ENCODE measurements at regions not wholly inside any gene's neighbourhood (a gene's known extent, or its start where the extent isn't known, plus 50 kb on each side); places are given as distances from the start of the nearest gene placed in this dataset.

DNA sequence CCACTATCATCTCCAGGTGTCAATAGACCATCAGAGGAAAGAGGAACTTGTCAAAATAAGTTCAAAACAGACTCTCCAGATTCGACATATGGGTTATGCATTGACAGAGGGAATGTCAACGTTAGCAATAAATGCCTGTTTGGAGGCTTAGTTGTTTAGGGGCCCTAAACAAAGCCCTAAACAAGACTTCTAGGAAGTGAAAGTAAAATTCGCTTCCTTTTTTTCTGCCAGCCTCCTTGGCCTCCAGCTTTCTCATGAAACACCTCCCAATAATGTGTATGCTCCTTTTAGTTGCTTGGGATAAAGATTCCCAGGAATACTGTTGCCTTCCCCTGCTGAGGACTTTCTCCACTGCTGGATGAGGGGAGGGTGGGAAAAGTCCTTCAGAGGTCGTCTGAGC is 70.9 kb upstream of the ARNT2 start:
- no peak for TF ChIP-seq POLR2A (IDR thresholded peaks at IDR 0.05)
- TF ChIP-seq, protein P1, sequence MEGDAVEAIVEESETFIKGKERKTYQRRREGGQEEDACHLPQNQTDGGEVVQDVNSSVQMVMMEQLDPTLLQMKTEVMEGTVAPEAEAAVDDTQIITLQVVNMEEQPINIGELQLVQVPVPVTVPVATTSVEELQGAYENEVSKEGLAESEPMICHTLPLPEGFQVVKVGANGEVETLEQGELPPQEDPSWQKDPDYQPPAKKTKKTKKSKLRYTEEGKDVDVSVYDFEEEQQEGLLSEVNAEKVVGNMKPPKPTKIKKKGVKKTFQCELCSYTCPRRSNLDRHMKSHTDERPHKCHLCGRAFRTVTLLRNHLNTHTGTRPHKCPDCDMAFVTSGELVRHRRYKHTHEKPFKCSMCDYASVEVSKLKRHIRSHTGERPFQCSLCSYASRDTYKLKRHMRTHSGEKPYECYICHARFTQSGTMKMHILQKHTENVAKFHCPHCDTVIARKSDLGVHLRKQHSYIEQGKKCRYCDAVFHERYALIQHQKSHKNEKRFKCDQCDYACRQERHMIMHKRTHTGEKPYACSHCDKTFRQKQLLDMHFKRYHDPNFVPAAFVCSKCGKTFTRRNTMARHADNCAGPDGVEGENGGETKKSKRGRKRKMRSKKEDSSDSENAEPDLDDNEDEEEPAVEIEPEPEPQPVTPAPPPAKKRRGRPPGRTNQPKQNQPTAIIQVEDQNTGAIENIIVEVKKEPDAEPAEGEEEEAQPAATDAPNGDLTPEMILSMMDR (IDR thresholded peaks at IDR 0.05): no peak
- ATAC-seq (no peak), DNase-seq (no peak)
- intact Hi-C loops (cut with DNase I): no loop called here
- Histone ChIP-seq H3K27me3 (no peaks in the 10 kb centered on the region), H3K4me1 (no peaks in the 10 kb centered on the region), H3K27ac (no peak overlapping the region), H3K4me3 (no peak overlapping the region), H3K36me3 (no peaks in the 10 kb centered on the region), H3K9me3 (peaks cover 0 to 10% (median 0%) of the 10 kb centered on the region in 12 donors)
- WGBS, 4 donors: 63 to 76% (median 72%) methylated on average over 4 of the region's 4 CpGs

DNA sequence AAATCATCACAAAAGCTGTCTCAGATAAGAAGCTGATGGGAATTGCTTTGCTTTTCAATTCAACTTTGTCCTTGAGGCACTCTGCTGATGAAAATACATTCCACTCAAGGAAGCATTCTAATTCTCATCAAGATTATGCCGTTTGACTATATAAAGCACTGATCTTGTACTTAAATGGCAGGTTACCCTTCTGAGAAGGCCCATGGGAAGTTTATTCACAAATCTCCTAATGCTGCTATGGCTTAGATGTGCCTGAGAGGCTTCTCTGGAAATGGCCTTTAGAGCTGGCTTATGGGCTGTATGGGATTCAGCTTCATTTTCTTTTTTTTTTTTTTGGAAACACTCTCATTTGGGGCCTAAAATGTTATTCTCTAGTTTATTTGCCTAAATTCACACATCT is 69.7 kb upstream of the ARNT2 start:
- Histone ChIP-seq H3K27ac (no peak overlapping the region), H3K9me3 (peaks cover 0 to 10% (median 0%) of the 10 kb centered on the region in 12 donors), H3K4me1 (no peaks in the 10 kb centered on the region), H3K36me3 (no peaks in the 10 kb centered on the region), H3K4me3 (no peak overlapping the region), H3K27me3 (no peaks in the 10 kb centered on the region)
- no peak for ATAC-seq
- 33 to 47% (median 43%) methylated on average over 1 of the region's 1 CpG for WGBS, 4 donors
- DNase-seq: no peak
- no peak for TF ChIP-seq POLR2A (IDR thresholded peaks at IDR 0.05)
- TF ChIP-seq, protein P1 (IDR thresholded peaks at IDR 0.05): no peak
- intact Hi-C loops (cut with DNase I): no loop called here

DNA sequence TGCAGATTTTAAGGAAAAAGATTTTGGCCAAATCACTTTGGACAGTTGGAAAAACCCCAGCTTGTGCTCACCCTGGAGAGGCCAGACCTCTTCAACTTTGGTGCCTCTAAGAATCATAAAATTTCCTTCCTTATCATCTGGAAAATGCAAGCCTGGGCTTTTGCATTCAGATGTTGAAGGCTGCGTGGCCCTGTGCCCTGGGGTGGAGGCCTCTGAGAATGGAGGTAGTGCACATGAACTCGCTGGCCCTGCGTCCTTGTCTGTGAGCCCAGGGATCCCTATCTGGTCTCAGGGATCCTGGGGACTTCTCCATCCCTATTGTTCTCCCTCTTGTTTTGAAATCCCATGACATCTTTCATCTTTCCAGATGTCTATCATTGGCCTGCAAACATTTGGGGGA is 64.6 kb upstream of the ARNT2 start:
- Histone ChIP-seq H3K4me3 (no peak overlapping the region), H3K27ac (no peak overlapping the region), H3K9me3 (no peaks in the 10 kb centered on the region), H3K27me3 (no peaks in the 10 kb centered on the region), H3K4me1 (peaks cover 0 to 17% (median 2%) of the 10 kb centered on the region in 12 donors), H3K36me3 (no peaks in the 10 kb centered on the region)
- no peak for TF ChIP-seq POLR2A (IDR thresholded peaks at IDR 0.05)
- TF ChIP-seq, protein P1 (IDR thresholded peaks at IDR 0.05): no peak
- no peak for DNase-seq
- no peak for ATAC-seq
- 61 to 95% (median 76%) methylated on average over 3 of the region's 3 CpGs for WGBS, 4 donors
- intact Hi-C loops (cut with DNase I): no loop called here

DNA sequence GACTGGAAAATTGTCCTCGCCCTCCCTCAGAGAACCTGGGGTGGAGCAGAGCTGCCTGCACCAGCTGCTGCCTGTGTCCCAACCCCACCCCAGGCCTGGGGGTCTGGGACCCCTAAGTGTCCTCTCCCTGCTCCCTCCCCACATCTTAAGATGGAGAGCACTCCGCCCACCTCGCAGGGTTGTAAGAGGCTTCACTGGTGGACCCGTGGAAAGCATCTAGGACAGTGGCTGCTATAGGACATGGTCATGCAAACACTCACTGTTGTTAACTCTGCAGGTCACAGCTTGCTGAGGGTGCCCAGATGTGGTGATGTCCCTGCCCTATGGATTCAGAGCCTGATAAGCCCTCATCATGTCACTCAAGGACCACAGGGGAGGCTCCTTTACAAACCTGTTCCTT is 62.0 kb upstream of the ARNT2 start:
- Histone ChIP-seq H3K36me3 (no peaks in the 10 kb centered on the region), H3K9me3 (no peaks in the 10 kb centered on the region), H3K27ac (no peak overlapping the region), H3K27me3 (peaks cover 0 to 3% (median 0%) of the 10 kb centered on the region in 9 donors), H3K4me1 (peaks cover 0 to 17% (median 2%) of the 10 kb centered on the region in 12 donors), H3K4me3 (no peak overlapping the region)
- ATAC-seq: no peak
- TF ChIP-seq POLR2A (IDR thresholded peaks at IDR 0.05): no peak
- TF ChIP-seq, protein P1 (IDR thresholded peaks at IDR 0.05): no peak
- no peak for DNase-seq
- intact Hi-C loops (cut with DNase I): no loop called here
- 85 to 100% (median 88%) methylated on average over 1 to 4 of the region's 4 CpGs for WGBS, 4 donors

Measured in heart left ventricle (tissue), 16 donors.